Activated B cell treated with CpG ODN at 0.5 μM for 24 hours (primary cell): ENCODE measurements at regions not wholly inside any gene's neighbourhood (a gene's known extent, or its start where the extent isn't known, plus 50 kb on each side); places are given as distances from the start of the nearest gene placed in this dataset.

ENCODE experiments used
- ATAC-seq: fragments of 200-7000 bp; cut with Tn5 transposase; one replicate; pipeline ENCODE4 v1.10.0; 2021; ENCODE audit warnings: low read depth, mild to moderate bottlenecking, moderate library complexity
- CTCF ChIA-PET: fragments of 350-600 bp; sonication (Branson Sonifier 250); formaldehyde crosslinking; loops from one replicate; lab custom pipeline; 2021; ENCODE audit warnings: antibody characterized with exemption; lab: Charles Lee
- POLR2A ChIA-PET: fragments of 350-600 bp; sonication (Branson Sonifier 250); formaldehyde crosslinking; loops from one replicate; lab custom pipeline; 2021; ENCODE audit warnings: antibody characterized with exemption; lab: Charles Lee
- DNase-seq: peaks from one replicate; pipeline ENCODE4 v3.0.0; 2022
- H3K27ac Mint-ChIP-seq: one replicate; pipeline ENCODE4 v1.8.0; 2020; ENCODE audit warnings: mixed read lengths
- H3K27me3 Mint-ChIP-seq: one replicate; pipeline ENCODE4 v1.8.0; 2021; ENCODE audit warnings: mixed read lengths
- H3K36me3 Mint-ChIP-seq: one replicate; pipeline ENCODE4 v1.8.0; 2021; ENCODE audit warnings: low read depth, mixed read lengths
- H3K4me1 Mint-ChIP-seq: one replicate; pipeline ENCODE4 v1.8.0; 2021; ENCODE audit warnings: mixed read lengths
- H3K4me3 Mint-ChIP-seq: one replicate; pipeline ENCODE4 v1.8.0; 2020; ENCODE audit warnings: mild to moderate bottlenecking, mixed read lengths
- H3K9me3 Mint-ChIP-seq: one replicate; pipeline ENCODE4 v1.8.0; 2020; ENCODE audit warnings: mixed read lengths
- intact Hi-C: fragments of 100-400 bp; cut with micrococcal nuclease; formaldehyde crosslinking; loops from one replicate; pipeline ENCODE4 v1.15.1; 2024
- TF ChIP-seq, protein P1 (sequence below): fragments of 200-600 bp; IDR thresholded peaks from one replicate; pipeline ENCODE4 v1.8.0; 2022; ENCODE audit warnings: antibody characterized with exemption, mild to moderate bottlenecking

DNA sequence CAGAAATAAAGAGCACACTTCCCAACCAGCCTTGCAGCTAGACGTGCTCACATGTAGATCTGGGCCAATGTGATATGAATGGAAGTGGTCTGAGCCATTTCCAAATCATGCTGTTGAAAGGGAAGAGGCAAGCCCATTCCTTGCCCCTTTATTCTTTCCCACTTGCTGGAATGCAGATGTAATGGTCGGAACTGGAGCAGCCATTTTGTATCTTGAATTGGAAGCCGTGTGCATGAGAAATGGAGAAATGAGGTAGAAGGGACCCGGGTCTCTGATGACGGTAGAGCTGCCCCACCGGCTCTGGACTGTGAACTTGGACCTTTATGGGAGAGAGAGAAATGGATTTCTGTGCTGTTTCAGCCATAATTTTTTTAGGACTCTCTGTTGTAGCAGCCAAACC lies 54.8 kb upstream of the STX16 start:
- no peaks in the 10 kb centered on the region for H3K36me3 Mint-ChIP-seq
- H3K27me3 Mint-ChIP-seq: peaks cover 5% of the 10 kb centered on the region
- ChIA-PET POLR2A (no interaction called here), CTCF (no interaction called here)
- H3K9me3 Mint-ChIP-seq: no peaks in the 10 kb centered on the region
- intact Hi-C loops: no loop called here
- H3K27ac Mint-ChIP-seq: no peak overlapping the region
- ATAC-seq (no peak), DNase-seq (no peak)
- H3K4me3 Mint-ChIP-seq: no peak overlapping the region
- TF ChIP-seq, protein P1, sequence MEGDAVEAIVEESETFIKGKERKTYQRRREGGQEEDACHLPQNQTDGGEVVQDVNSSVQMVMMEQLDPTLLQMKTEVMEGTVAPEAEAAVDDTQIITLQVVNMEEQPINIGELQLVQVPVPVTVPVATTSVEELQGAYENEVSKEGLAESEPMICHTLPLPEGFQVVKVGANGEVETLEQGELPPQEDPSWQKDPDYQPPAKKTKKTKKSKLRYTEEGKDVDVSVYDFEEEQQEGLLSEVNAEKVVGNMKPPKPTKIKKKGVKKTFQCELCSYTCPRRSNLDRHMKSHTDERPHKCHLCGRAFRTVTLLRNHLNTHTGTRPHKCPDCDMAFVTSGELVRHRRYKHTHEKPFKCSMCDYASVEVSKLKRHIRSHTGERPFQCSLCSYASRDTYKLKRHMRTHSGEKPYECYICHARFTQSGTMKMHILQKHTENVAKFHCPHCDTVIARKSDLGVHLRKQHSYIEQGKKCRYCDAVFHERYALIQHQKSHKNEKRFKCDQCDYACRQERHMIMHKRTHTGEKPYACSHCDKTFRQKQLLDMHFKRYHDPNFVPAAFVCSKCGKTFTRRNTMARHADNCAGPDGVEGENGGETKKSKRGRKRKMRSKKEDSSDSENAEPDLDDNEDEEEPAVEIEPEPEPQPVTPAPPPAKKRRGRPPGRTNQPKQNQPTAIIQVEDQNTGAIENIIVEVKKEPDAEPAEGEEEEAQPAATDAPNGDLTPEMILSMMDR: no peak
- H3K4me1 Mint-ChIP-seq: no peaks in the 10 kb centered on the region

DNA sequence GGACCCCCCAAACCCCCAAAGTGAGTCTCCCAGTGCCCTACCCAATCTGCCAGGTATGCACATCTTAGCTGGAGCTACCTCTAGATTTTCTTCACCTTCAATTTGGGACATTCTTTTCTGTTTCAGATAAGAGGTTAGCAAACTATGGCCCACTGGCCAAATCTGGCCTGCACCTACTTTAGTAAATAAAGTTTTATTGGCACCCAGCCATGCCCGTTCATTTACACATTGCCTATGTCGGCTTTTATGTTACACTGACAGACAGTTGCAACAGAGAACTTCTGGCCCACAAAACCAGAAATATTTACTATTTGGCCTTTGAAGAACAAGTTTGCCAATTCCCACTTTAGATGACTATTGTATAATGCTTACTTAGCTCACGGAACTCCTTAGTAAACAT lies 55.9 kb upstream of the STX16 start:
- TF ChIP-seq, protein P1: no peak
- Mint-ChIP-seq H3K4me3 (no peak overlapping the region), H3K27me3 (peaks cover 5% of the 10 kb centered on the region), H3K9me3 (no peaks in the 10 kb centered on the region), H3K4me1 (no peaks in the 10 kb centered on the region), H3K36me3 (no peaks in the 10 kb centered on the region), H3K27ac (no peak overlapping the region)
- ChIA-PET POLR2A (no interaction called here), CTCF (no interaction called here)
- DNase-seq (no peak), ATAC-seq (no peak)
- intact Hi-C loops: no loop called here

DNA sequence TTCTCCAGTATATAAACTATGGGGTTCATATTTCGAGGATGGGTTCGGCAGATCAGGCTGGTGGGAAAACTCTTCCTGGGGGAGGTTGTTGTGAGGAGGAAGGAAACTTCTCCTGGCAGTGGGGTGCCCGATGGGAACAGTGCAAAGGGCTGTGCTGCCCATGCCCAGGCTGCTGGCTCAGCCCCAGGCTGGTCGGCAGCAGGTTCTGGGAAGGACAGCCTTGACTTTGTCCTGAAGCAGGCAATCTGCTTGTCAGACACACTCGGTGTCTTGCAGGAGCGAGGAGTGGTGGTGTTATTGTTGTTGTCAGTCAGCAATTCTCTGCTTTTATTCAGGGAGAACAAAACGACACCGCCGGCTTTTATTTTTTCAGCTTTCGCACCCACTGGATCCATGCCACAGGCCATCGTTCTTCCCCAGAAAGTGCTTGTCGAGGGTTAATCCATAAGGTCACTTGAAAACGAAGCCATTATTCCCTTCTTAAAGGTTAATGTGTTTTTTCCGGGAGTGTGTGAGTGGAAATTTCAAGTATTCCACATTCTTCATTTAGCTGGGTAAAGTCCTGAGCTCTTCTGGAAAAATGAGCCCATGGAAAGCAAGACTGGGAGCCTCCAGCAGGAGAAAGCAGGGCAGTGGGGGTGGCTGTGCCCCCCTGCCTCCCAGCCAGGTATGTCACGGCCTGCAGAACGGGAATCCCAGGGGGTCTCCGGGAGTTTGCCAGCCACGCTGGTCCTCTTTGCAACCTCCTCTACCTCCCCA lies 57.0 kb upstream of the STX16 start:
- no peak for ATAC-seq
- H3K9me3 Mint-ChIP-seq: no peaks in the 10 kb centered on the region
- CTCF ChIA-PET: no interaction called here

DNA sequence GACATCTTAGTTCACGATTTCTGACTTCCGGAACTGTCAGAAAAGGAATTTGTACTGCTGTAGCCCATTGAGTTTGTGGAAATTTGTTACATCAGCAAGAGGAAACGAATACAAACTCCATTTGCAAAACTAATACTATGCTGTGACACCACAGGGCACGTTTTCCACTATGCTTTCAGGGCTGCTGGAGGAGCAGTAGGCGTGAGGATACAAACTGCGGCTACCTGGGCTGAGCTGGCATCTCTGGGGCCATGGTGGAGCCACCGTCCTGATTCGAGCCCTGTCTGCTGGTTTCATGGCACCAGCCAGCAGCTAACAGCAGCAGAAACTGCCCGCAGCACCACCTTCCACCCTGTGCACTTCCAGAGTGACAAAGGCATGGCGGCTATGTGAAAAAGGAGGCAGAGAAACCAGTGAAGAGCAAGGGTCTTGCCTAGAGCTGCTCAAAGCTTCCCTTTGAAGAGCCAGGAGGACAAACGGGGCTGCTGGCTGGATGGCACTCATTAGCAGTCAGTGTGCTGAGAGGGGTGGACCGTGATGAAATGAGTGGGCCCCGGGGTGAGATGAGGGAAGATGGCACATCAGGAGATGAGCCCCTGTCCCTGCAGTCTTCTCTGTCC lies 58.9 kb upstream of the STX16 start:
- intact Hi-C loops: no loop called here
- Mint-ChIP-seq H3K36me3 (no peaks in the 10 kb centered on the region), H3K4me3 (no peak overlapping the region), H3K4me1 (no peaks in the 10 kb centered on the region), H3K9me3 (no peaks in the 10 kb centered on the region), H3K27me3 (peaks cover 17% of the 10 kb centered on the region), H3K27ac (no peak overlapping the region)
- ATAC-seq: no peak
- TF ChIP-seq, protein P1: no peak
- ChIA-PET CTCF (no interaction called here), POLR2A (no interaction called here)
- DNase-seq: no peak

More for the DNA sequence above, 57.0 kb upstream of the STX16 start:
- no peak for DNase-seq
- intact Hi-C loops: no loop called here
- Mint-ChIP-seq H3K4me3 (no peak overlapping the region), H3K4me1 (no peaks in the 10 kb centered on the region), H3K27me3 (peaks cover 5% of the 10 kb centered on the region), H3K36me3 (no peaks in the 10 kb centered on the region), H3K27ac (no peak overlapping the region)
- POLR2A ChIA-PET: no interaction called here
- TF ChIP-seq, protein P1: no peak

DNA sequence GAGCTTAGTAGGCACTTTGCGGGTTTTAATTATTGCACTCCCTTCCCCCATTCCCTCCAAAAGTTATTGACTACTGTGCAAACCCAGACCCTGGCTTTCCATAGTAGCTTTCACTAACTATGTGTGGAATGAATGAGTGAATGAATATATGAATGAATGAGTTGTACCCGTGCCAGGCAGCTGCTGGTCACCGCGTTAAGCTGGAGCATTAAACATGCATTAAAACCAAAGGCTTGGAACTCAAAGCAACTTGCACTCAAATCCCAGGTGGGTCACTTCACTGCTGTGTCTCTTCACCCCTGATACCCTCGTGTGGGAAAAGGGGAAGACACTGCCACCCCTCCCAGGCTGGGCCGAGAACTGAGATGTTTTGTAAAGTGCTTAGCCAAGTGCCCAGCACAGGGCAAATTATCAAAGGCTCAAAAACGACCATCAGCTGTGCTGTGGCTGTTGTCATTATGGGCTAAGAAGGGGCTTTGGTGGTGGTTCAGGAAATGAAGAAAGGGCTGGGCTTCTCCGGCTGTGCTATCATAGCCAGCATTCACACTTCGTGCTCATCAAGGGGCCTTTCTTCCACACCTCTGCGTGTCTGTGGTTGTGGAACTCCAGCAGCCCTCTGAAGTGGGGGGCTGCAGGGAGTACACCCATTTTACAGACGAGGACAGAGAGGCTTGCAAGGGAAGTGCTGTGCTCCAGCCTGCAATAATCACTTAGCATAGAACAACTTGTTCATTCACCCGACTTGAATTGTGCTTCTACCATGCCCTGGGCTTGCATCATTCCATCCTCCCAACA lies 60.2 kb upstream of the STX16 start:
- no peak for ATAC-seq
- H3K9me3 Mint-ChIP-seq: no peaks in the 10 kb centered on the region
- ChIA-PET CTCF (no interaction called here), POLR2A (no interaction called here)
- H3K4me1 Mint-ChIP-seq: no peaks in the 10 kb centered on the region
- TF ChIP-seq, protein P1: no peak
- DNase-seq: no peak
- H3K36me3 Mint-ChIP-seq: no peaks in the 10 kb centered on the region
- H3K27me3 Mint-ChIP-seq: peaks cover 26% of the 10 kb centered on the region
- no peak overlapping the region for H3K27ac Mint-ChIP-seq
- H3K4me3 Mint-ChIP-seq: no peak overlapping the region
- intact Hi-C loops: no loop called here
